OCI-LY1 (cell line): ENCODE measurements at regions not wholly inside any gene's neighbourhood (a gene's known extent, or its start where the extent isn't known, plus 50 kb on each side); places are given as distances from the start of the nearest gene placed in this dataset.

Experiments
- H2AFZ ChIP-seq: fragments of 200-600 bp; sonication (generic), shearing (Covaris generic); 2 replicates; pipeline ENCODE4 v1.6.0; 2014; ENCODE audit warnings: antibody characterized with exemption, mild to moderate bottlenecking, low read length
- H3F3A ChIP-seq: fragments of 200-600 bp; sonication (generic), shearing (Covaris generic); 2 replicates; pipeline ENCODE4 v1.6.0; 2014; ENCODE audit warnings: mild to moderate bottlenecking, antibody characterized with exemption, low read length, moderate library complexity; ENCODE audit not compliant: insufficient read depth
- H3K27ac ChIP-seq: fragments of 200-600 bp; sonication (generic); 2 replicates; pipeline ENCODE4 v1.5.1; 2014; ENCODE audit warnings: low read length, mixed run types, mild to moderate bottlenecking, low read depth; ENCODE audit not compliant: poor library complexity, severe bottlenecking
- H3K27me3 ChIP-seq: fragments of 200-600 bp; sonication (generic); 2 replicates; pipeline ENCODE4 v1.6.0; 2014; ENCODE audit warnings: antibody characterized with exemption, mild to moderate bottlenecking, low read length, moderate library complexity; ENCODE audit not compliant: insufficient read depth
- H3K36me3 ChIP-seq: fragments of 200-600 bp; sonication (generic); 2 replicates; pipeline ENCODE4 v1.6.1; 2014; ENCODE audit warnings: mild to moderate bottlenecking, antibody characterized with exemption, low read length, moderate library complexity, mixed read lengths; ENCODE audit not compliant: insufficient read depth
- H3K4me1 ChIP-seq: fragments of 200-600 bp; sonication (generic); 2 replicates; pipeline ENCODE4 v1.5.1; 2014; ENCODE audit warnings: mild to moderate bottlenecking, low read length, moderate library complexity; ENCODE audit not compliant: insufficient read depth, severe bottlenecking
- H3K4me2 ChIP-seq: fragments of 200-600 bp; sonication (generic), shearing (Covaris generic); 2 replicates; pipeline ENCODE4 v1.6.1; 2014; ENCODE audit warnings: low read length
- H3K4me3 ChIP-seq: fragments of 200-600 bp; sonication (generic); 2 replicates; pipeline ENCODE4 v1.5.1; 2014; ENCODE audit warnings: low read length, low read depth, mild to moderate bottlenecking, mixed read lengths; ENCODE audit not compliant: poor library complexity, severe bottlenecking
- H3K79me2 ChIP-seq: fragments of 200-600 bp; shearing (Covaris generic); 2 replicates; pipeline ENCODE4 v1.6.1; 2016; ENCODE audit warnings: mixed run types, low read length, mixed read lengths; ENCODE audit not compliant: insufficient read depth
- H3K9ac ChIP-seq: fragments of 200-600 bp; sonication (generic), shearing (Covaris generic); 2 replicates; pipeline ENCODE4 v1.6.1; 2014; ENCODE audit warnings: mild to moderate bottlenecking, low read length, mixed read lengths
- H3K9me2 ChIP-seq: fragments of 200-600 bp; sonication (generic), shearing (Covaris generic); 2 replicates; pipeline ENCODE4 v1.6.1; 2014; ENCODE audit warnings: low read depth, mild to moderate bottlenecking, low read length, mixed read lengths
- H3K9me3 ChIP-seq: fragments of 200-600 bp; shearing (Covaris generic); 2 replicates; pipeline ENCODE4 v1.6.1; 2014; ENCODE audit warnings: low read length, mixed read lengths
- H4K20me1 ChIP-seq: fragments of 200-600 bp; sonication (generic), shearing (Covaris generic); 2 replicates; pipeline ENCODE4 v1.6.0; 2016; ENCODE audit warnings: mild to moderate bottlenecking, low read length; ENCODE audit not compliant: insufficient read depth
- CTCF ChIP-seq: fragments of 200-600 bp; sonication (generic), shearing (Covaris generic); IDR thresholded peaks from 2 replicates; pipeline ENCODE4 v1.5.1; 2017; ENCODE audit warnings: mild to moderate bottlenecking, antibody characterized with exemption, low read length, moderate library complexity, mixed read lengths
- EZH2 ChIP-seq: fragments of 200-600 bp; sonication (generic), shearing (Covaris generic); IDR thresholded peaks from 2 replicates; pipeline ENCODE4 v1.8.0; 2017; ENCODE audit warnings: borderline replicate concordance, mixed run types, mild to moderate bottlenecking, antibody characterized with exemption, low read length, moderate library complexity, mixed read lengths

- H3K27ac ChIP-seq, result no peak overlapping the region
- H4K20me1 ChIP-seq, result no peaks in the 10 kb centered on the region
- no peaks in the 10 kb centered on the region for H3K79me2 ChIP-seq
- TF ChIP-seq EZH2 (no peak), CTCF (no peak)
- no peaks in the 10 kb centered on the region for H3K4me1 ChIP-seq
- no peaks in the 10 kb centered on the region for H3K36me3 ChIP-seq
- no peaks in the 10 kb centered on the region for H3K9me3 ChIP-seq
- no peak overlapping the region for H3K4me2 ChIP-seq
- H3K9me2 ChIP-seq, result no peaks in the 10 kb centered on the region
- H2AFZ ChIP-seq, result no peak overlapping the region
- H3K27me3 ChIP-seq, result no peaks in the 10 kb centered on the region
- H3F3A ChIP-seq, result no peaks in the 10 kb centered on the region
- H3K4me3 ChIP-seq, result no peak overlapping the region
- H3K9ac ChIP-seq, result no peak overlapping the region
Observed at GRCh38 chr2:19033240-19033639, 325.2 kb downstream of the OSR1 start.

- no peak overlapping the region for H3K27ac ChIP-seq
- no peak overlapping the region for H3K4me3 ChIP-seq
- H3F3A ChIP-seq, result no peaks in the 10 kb centered on the region
- no peak overlapping the region for H3K4me2 ChIP-seq
- H3K36me3 ChIP-seq, result no peaks in the 10 kb centered on the region
- no peaks in the 10 kb centered on the region for H3K4me1 ChIP-seq
- H3K27me3 ChIP-seq, result no peaks in the 10 kb centered on the region
- no peaks in the 10 kb centered on the region for H3K9me3 ChIP-seq
- no peaks in the 10 kb centered on the region for H3K79me2 ChIP-seq
- H4K20me1 ChIP-seq, result no peaks in the 10 kb centered on the region
- H2AFZ ChIP-seq, result no peak overlapping the region
- TF ChIP-seq CTCF (no peak), EZH2 (no peak)
- no peaks in the 10 kb centered on the region for H3K9me2 ChIP-seq
- H3K9ac ChIP-seq, result no peak overlapping the region
Observed at GRCh38 chr2:19031642-19032041, 326.8 kb downstream of the OSR1 start.

GRCh38 chr2:19029655-19030054 lies 328.8 kb downstream of the OSR1 start:
- no peak overlapping the region for H3K4me2 ChIP-seq

More at GRCh38 chr2:19029655-19030054, 328.8 kb downstream of the OSR1 start:
- Histone ChIP-seq H3K9me2 (no peaks in the 10 kb centered on the region), H3K4me3 (no peak overlapping the region), H3F3A (no peaks in the 10 kb centered on the region), H2AFZ (no peak overlapping the region), H3K27me3 (no peaks in the 10 kb centered on the region), H3K9ac (no peak overlapping the region), H4K20me1 (no peaks in the 10 kb centered on the region), H3K27ac (no peak overlapping the region), H3K79me2 (no peaks in the 10 kb centered on the region), H3K36me3 (no peaks in the 10 kb centered on the region), H3K4me1 (no peaks in the 10 kb centered on the region), H3K9me3 (no peaks in the 10 kb centered on the region)
- TF ChIP-seq CTCF (no peak), EZH2 (no peak)
